Neural crest cell (in vitro differentiated cells): ENCODE measurements at regions not wholly inside any gene's neighbourhood (a gene's known extent, or its start where the extent isn't known, plus 50 kb on each side); places are given as distances from the start of the nearest gene placed in this dataset.

Source experiments
- DNase-seq: peaks from one replicate; pipeline ENCODE4 v3.0.0; 2021; ENCODE audit warnings: low read depth, mixed read lengths, low spot score
- H3K27ac Mint-ChIP-seq: one replicate; pipeline ENCODE4 v1.8.0; 2021; ENCODE audit warnings: mild to moderate bottlenecking, mixed read lengths; ENCODE audit not compliant: unreplicated experiment
- H3K27me3 Mint-ChIP-seq: 2 replicates; pipeline ENCODE4 v1.8.0; 2021; ENCODE audit warnings: low read depth, mild to moderate bottlenecking, mixed read lengths
- H3K36me3 Mint-ChIP-seq: 2 replicates; pipeline ENCODE4 v1.8.0; 2021; ENCODE audit warnings: low read depth, mild to moderate bottlenecking, mixed read lengths
- H3K4me1 Mint-ChIP-seq: 2 replicates; pipeline ENCODE4 v1.8.0; 2021; ENCODE audit warnings: mixed read lengths
- H3K4me3 Mint-ChIP-seq: one replicate; pipeline ENCODE4 v1.8.0; 2021; ENCODE audit warnings: mild to moderate bottlenecking, mixed read lengths
- H3K9me3 Mint-ChIP-seq: 2 replicates; pipeline ENCODE4 v1.8.0; 2021; ENCODE audit warnings: mixed read lengths
- TF ChIP-seq, protein P1 (sequence below): fragments of 200-600 bp; sonication (generic); conservative IDR thresholded peaks from 2 replicates; pipeline ENCODE4 v1.5.0; 2021; ENCODE audit warnings: antibody characterized with exemption, mild to moderate bottlenecking

DNA sequence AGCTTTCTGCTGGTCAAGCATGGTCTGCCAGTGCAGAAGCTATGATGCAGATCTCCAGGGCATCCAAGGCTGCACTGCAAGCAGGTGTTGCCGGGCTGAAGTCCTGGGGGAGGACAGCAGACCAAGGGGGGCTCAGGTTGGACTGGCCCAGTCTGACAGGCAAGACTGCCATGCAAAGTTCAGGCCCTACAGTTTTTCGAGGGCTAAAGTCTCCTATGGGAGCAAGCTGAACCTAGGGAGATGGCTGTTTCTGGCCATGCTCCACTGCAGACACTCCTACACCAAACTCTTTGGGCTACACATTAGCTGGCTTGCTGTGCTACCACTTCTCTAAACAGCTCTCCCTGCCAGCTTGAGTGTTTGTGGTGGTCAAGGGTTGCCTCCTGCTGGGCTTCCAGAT, 130.0 kb upstream of the SYNCRIP start:
- Mint-ChIP-seq H3K4me1 (no peaks in the 10 kb centered on the region), H3K4me3 (no peak overlapping the region), H3K36me3 (no peaks in the 10 kb centered on the region), H3K9me3 (peaks cover 5% of the 10 kb centered on the region), H3K27ac (no peak overlapping the region), H3K27me3 (no peaks in the 10 kb centered on the region)
- TF ChIP-seq, protein P1, sequence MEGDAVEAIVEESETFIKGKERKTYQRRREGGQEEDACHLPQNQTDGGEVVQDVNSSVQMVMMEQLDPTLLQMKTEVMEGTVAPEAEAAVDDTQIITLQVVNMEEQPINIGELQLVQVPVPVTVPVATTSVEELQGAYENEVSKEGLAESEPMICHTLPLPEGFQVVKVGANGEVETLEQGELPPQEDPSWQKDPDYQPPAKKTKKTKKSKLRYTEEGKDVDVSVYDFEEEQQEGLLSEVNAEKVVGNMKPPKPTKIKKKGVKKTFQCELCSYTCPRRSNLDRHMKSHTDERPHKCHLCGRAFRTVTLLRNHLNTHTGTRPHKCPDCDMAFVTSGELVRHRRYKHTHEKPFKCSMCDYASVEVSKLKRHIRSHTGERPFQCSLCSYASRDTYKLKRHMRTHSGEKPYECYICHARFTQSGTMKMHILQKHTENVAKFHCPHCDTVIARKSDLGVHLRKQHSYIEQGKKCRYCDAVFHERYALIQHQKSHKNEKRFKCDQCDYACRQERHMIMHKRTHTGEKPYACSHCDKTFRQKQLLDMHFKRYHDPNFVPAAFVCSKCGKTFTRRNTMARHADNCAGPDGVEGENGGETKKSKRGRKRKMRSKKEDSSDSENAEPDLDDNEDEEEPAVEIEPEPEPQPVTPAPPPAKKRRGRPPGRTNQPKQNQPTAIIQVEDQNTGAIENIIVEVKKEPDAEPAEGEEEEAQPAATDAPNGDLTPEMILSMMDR, result no peak
- no peak for DNase-seq

DNA sequence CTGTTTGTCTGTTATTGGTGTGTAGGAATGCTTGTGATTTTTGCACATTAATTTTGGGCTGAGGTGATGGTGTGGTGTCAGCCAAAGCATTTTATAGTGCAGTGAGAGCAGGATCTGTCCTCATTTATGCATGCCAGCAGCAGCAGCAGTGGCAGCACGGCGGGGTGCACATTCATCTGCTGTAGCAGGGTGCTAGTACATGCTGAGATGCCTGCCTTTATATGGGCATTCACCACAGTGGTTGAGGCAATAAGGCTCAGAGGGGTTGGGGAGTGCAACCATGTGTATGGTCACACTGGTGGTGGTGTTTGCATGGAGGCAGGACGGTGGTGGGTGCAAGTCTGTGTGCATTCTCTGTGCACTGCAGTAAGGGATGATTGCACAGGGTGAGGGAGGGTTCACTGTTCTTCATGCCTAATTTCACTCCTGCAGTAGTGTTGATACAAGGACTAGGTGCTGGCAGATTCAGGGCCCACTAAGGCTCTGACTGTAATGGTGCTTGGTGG, 129.3 kb upstream of the SYNCRIP start:
- Mint-ChIP-seq H3K4me1 (no peaks in the 10 kb centered on the region), H3K36me3 (no peaks in the 10 kb centered on the region), H3K27ac (peak overlapping the region; percentile 36), H3K4me3 (no peak overlapping the region), H3K9me3 (peaks cover 2% of the 10 kb centered on the region), H3K27me3 (no peaks in the 10 kb centered on the region)
- DNase-seq, result no peak
- TF ChIP-seq, protein P1, result no peak

DNA sequence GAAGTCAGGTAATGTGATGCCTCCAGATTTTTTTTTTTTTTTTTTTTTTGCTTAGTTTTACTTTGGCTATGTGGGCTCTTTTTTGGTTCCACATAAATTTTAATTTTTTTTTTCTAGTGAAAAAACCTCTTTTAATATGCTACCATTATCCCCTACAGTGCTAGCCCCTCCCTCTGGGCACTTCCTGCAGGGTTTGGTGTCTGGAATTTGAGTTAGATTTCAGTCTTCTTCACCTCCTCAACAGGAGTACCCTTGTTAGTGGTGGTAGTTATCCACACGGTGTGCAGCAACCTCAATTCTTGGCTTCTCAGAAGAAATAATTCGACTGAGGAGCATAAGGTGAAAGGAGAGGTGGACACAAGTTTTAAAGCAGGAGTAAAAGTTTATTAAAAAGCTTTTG, 128.8 kb upstream of the SYNCRIP start:
- no peak overlapping the region for H3K27ac Mint-ChIP-seq
- H3K4me1 Mint-ChIP-seq, result no peaks in the 10 kb centered on the region
- H3K27me3 Mint-ChIP-seq, result no peaks in the 10 kb centered on the region
- TF ChIP-seq, protein P1, result no peak
- H3K9me3 Mint-ChIP-seq, result peaks cover 2% of the 10 kb centered on the region
- H3K4me3 Mint-ChIP-seq, result no peak overlapping the region
- DNase-seq, result no peak
- H3K36me3 Mint-ChIP-seq, result no peaks in the 10 kb centered on the region

DNA sequence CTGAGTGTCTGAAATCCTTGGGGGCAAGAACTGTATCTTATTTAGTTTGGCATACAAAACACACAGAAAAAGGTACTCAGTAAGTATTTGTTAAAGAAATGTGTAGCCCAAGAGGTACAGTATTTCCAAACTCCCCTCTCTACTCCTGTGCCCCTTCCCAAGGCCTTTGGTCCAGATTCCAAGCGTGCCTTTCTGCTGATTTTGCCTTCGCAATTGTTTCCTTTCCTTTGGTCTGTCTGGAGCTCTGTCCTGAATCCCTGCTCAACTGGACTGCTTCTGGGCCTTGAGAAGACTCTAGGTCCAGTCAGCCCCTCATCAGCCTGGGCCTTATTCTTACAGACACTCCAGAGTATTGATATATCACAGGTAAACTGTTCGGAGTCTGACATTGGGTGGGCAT, 122.2 kb upstream of the SYNCRIP start:
- Mint-ChIP-seq H3K4me3 (no peak overlapping the region), H3K27ac (no peak overlapping the region), H3K9me3 (peaks cover 5% of the 10 kb centered on the region), H3K36me3 (no peaks in the 10 kb centered on the region), H3K4me1 (no peaks in the 10 kb centered on the region), H3K27me3 (no peaks in the 10 kb centered on the region)
- TF ChIP-seq, protein P1, result no peak
- DNase-seq, result no peak

DNA sequence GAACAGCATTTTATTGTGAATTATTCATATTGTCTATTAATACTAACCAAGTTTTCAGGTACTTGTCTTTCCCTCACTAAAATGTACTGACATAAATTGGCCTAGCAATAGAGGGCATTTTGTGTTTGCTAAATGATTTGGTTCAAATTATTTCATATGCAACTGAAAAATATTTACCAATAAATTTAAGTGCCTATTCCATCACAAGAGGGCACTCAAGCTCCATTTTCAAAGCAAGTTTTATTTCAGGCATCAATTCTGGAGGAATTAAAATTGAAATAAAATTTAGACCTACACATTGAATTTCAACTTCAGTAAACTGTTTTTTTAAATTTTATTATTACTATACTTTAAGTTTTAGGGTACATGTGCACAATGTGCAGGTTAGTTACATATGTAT, 114.3 kb upstream of the SYNCRIP start:
- H3K9me3 Mint-ChIP-seq, result peaks cover 4% of the 10 kb centered on the region
- TF ChIP-seq, protein P1, result peak; percentile 68
- DNase-seq, result no peak
- no peak overlapping the region for H3K27ac Mint-ChIP-seq
- no peaks in the 10 kb centered on the region for H3K27me3 Mint-ChIP-seq
- no peaks in the 10 kb centered on the region for H3K36me3 Mint-ChIP-seq
- H3K4me3 Mint-ChIP-seq, result no peak overlapping the region
- H3K4me1 Mint-ChIP-seq, result no peaks in the 10 kb centered on the region

DNA sequence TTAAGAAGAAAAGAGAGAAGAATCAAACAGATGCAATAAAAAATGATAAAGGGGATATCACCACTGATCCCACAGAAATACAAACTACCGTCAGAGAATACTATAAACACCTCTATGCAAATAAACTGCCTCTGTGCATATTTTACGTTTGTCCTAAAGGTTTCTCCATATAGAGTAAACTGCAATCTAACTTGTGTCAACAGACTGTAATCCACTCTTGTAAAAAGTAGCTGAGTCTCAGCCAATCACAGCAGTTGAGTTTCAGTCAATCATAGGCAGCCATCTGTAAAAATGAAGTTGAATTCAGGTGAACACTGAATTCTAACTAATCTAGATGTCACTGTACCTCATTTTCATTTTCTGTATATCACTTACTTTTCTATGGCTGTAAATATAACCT, 112.2 kb upstream of the SYNCRIP start:
- no peaks in the 10 kb centered on the region for H3K4me1 Mint-ChIP-seq
- no peak for DNase-seq
- no peaks in the 10 kb centered on the region for H3K36me3 Mint-ChIP-seq
- H3K4me3 Mint-ChIP-seq, result no peak overlapping the region
- no peak overlapping the region for H3K27ac Mint-ChIP-seq
- TF ChIP-seq, protein P1, result no peak
- no peaks in the 10 kb centered on the region for H3K27me3 Mint-ChIP-seq
- H3K9me3 Mint-ChIP-seq, result no peaks in the 10 kb centered on the region
